SK-N-SH (cell line): ENCODE measurements at regions not wholly inside any gene's neighbourhood (a gene's known extent, or its start where the extent isn't known, plus 50 kb on each side); places are given as distances from the start of the nearest gene placed in this dataset.

ENCODE experiments used
- CTCF ChIA-PET: fragments of 300-600, 350-600 bp; formaldehyde crosslinking; extraction: SDS; loops from one replicate; lab custom pipeline; 2021; lab: Yijun Ruan, JAX
- POLR2A ChIA-PET: fragments of 350-600 bp; sonication (Branson Sonifier 250); formaldehyde crosslinking; extraction: SDS; loops from one replicate; lab custom pipeline; 2020; ENCODE audit warnings: antibody characterized with exemption, inconsistent platforms; lab: Yijun Ruan, JAX
- DNase-seq: peaks from one replicate; pipeline ENCODE4 v3.0.0; 2012
- H2AFZ ChIP-seq: fragments of 200-600 bp; sonication (generic); 2 replicates; pipeline ENCODE4 v1.8.1; 2016; ENCODE audit warnings: antibody characterized with exemption, mild to moderate bottlenecking, low read depth
- H3F3A ChIP-seq: fragments of 200-600 bp; sonication (generic); replicated peaks from 2 replicates; pipeline ENCODE3; 2016; ENCODE audit warnings: antibody characterized with exemption, mild to moderate bottlenecking; ENCODE audit not compliant: insufficient read depth
- H3K27ac ChIP-seq, 2 experiments: fragments of 200-500 bp in 1 of 2; fragments of 200-600 bp in 1 of 2; sonication (Bioruptor generic) in 1 of 2; sonication (generic), shearing (Covaris generic) in 1 of 2; 2 replicates each; pipeline versions ENCODE4 v1.5.1 to v1.6.1; 2014 to 2016; ENCODE audit warnings: low read depth in 2 of 2, inconsistent platforms in 1 of 2, low read length in 1 of 2, mild to moderate bottlenecking in 1 of 2, mixed read lengths in 1 of 2
- H3K27me3 ChIP-seq: fragments of 200-600 bp; sonication (generic), shearing (Covaris generic); 2 replicates; pipeline ENCODE4 v1.6.1; 2016; ENCODE audit warnings: mixed run types; ENCODE audit not compliant: insufficient read depth
- H3K36me3 ChIP-seq, 2 experiments: fragments of 200-500 bp in 1 of 2; fragments of 200-600 bp in 1 of 2; sonication (Bioruptor generic) in 1 of 2; sonication (generic) in 1 of 2; replicated peaks in 1 of 2; 2 replicates each; pipeline versions ENCODE3 to v1.5.1; 2014 to 2016; ENCODE audit warnings: low read length in 1 of 2, mild to moderate bottlenecking in 1 of 2; ENCODE audit not compliant: insufficient read depth in 2 of 2, control insufficient read depth in 1 of 2
- H3K4me1 ChIP-seq, 2 experiments: fragments of 200-500 bp in 1 of 2; fragments of 200-600 bp in 1 of 2; sonication (Bioruptor generic) in 1 of 2; sonication (generic), shearing (Covaris generic) in 1 of 2; 2 replicates each; pipeline versions ENCODE4 v1.5.1 to v1.6.1; 2014 to 2016; ENCODE audit warnings: low read depth in 1 of 2, low read length in 1 of 2, mixed run types in 1 of 2; ENCODE audit not compliant: insufficient read depth in 2 of 2, control insufficient read depth in 1 of 2
- H3K4me2 ChIP-seq: fragments of 200-600 bp; sonication (generic), shearing (Covaris generic); 2 replicates; pipeline ENCODE4 v1.6.1; 2017; ENCODE audit warnings: mixed run types
- H3K4me3 ChIP-seq, 2 experiments: fragments of 200-500 bp in 1 of 2; fragments of 200-600 bp in 1 of 2; sonication (Bioruptor generic) in 1 of 2; sonication (generic), shearing (Covaris generic) in 1 of 2; 2 replicates each; pipeline versions ENCODE4 v1.5.1 to v1.8.1; 2014 to 2016; ENCODE audit warnings: low read depth in 2 of 2, inconsistent platforms in 1 of 2, low read length in 1 of 2, mild to moderate bottlenecking in 1 of 2, mixed read lengths in 1 of 2, moderate library complexity in 1 of 2
- H3K79me2 ChIP-seq: fragments of 200-600 bp; sonication (generic); 2 replicates; pipeline ENCODE4 v1.8.1; 2017; ENCODE audit warnings: mild to moderate bottlenecking; ENCODE audit not compliant: insufficient read depth
- H3K9ac ChIP-seq: fragments of 200-600 bp; sonication (generic); 2 replicates; pipeline ENCODE4 v1.6.1; 2017; ENCODE audit warnings: mixed run types
- H3K9me2 ChIP-seq: fragments of 200-600 bp; sonication (generic); 2 replicates; pipeline ENCODE4 v1.6.1; 2017; ENCODE audit warnings: mixed run types
- H3K9me3 ChIP-seq: fragments of 200-600 bp; sonication (generic); 2 replicates; pipeline ENCODE4 v1.6.1; 2017; ENCODE audit warnings: mixed run types, mild to moderate bottlenecking, moderate library complexity
- H4K20me1 ChIP-seq: fragments of 200-600 bp; sonication (generic); 2 replicates; pipeline ENCODE4 v1.6.1; 2017; ENCODE audit warnings: mild to moderate bottlenecking, mixed run types; ENCODE audit not compliant: insufficient read depth
- CTCF ChIP-seq: fragments of 200-600 bp; sonication (generic); IDR thresholded peaks from 2 replicates; pipeline ENCODE4 v1.6.1; 2017; ENCODE audit warnings: antibody characterized with exemption, mild to moderate bottlenecking, moderate library complexity
- GABPA ChIP-seq: IDR thresholded peaks from 2 replicates; pipeline ENCODE4 v1.4.0; 2012; ENCODE audit warnings: low read depth, mild to moderate bottlenecking
- GATA2 ChIP-seq: sonication (generic); formaldehyde crosslinking; IDR thresholded peaks from 2 replicates; pipeline ENCODE4 v1.5.0; 2020; ENCODE audit warnings: mild to moderate bottlenecking, missing genetic modification reagents
- JUND ChIP-seq: IDR thresholded peaks from 2 replicates; pipeline ENCODE4 v1.4.0; 2012
- MXI1 ChIP-seq: IDR thresholded peaks from 2 replicates; pipeline ENCODE4 v1.6.1; 2012; ENCODE audit warnings: mild to moderate bottlenecking, low read depth, low read length, improper control_type of control experiment
- RAD21 ChIP-seq: IDR thresholded peaks from 2 replicates; pipeline ENCODE4 v1.6.1; 2012; ENCODE audit warnings: mild to moderate bottlenecking, low read length
- RFX5 ChIP-seq: IDR thresholded peaks from 2 replicates; pipeline ENCODE4 v1.6.1; 2012; ENCODE audit warnings: mild to moderate bottlenecking, improper control_type of control experiment, low read length
- SIN3A ChIP-seq: IDR thresholded peaks from 2 replicates; pipeline ENCODE4 v1.6.1; 2012; ENCODE audit warnings: low read depth, mild to moderate bottlenecking, low read length, moderate library complexity, borderline replicate concordance
- TAF1 ChIP-seq: IDR thresholded peaks from 2 replicates; pipeline ENCODE4 v1.6.1; 2012; ENCODE audit warnings: low read depth, mild to moderate bottlenecking, low read length, moderate library complexity, borderline replicate concordance
- USF2 ChIP-seq: fragments of 150-350 bp; IDR thresholded peaks from 2 replicates; pipeline ENCODE4 v1.6.1; 2017; ENCODE audit warnings: antibody characterized with exemption, low read length, low read depth, borderline replicate concordance
- ZBTB33 ChIP-seq: IDR thresholded peaks from 2 replicates; pipeline ENCODE4 v1.4.0; 2012; ENCODE audit warnings: low read depth, borderline replicate concordance
- WGBS: methylation state at CpG from one replicate; pipeline ENCODE4 v1.1.6; 2017; ENCODE audit warnings: low lambda C conversion rate; 5-methylcytosine and 5-hydroxymethylcytosine counted together
- TF ChIP-seq, protein P1 (sequence below): IDR thresholded peaks from 2 replicates; pipeline ENCODE4 v1.4.0; 2012; ENCODE audit warnings: low read depth

DNA sequence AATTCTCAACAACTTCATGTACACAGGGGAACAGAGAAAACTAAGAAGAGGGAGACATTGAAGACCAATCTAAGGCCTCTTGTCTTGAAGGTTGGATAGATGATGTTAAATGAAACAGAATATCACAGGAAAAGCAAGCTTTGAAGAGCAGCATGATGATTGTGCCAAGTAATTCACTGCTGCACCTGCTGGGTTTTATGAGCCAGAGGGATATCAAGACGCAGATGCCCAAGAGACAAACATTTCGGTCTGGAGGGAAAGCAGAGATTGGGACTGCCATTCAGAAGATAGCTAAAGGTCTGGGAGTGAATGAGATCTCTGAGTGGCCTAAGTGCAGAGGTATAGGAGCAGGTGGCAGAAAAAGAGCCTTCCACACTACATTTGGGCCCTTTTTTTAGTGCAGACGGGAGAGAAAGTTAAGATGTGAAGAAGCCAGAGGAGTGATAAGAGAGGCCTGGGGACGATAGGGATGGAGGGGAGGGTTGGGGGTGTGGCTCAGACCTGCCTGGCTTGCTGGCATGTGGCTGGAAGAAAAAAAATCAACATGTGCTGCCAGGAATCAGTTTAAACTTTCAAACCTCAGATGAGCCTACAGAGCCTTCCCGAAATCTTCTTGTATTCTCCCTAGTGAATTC, 200.6 kb downstream of the AEBP2 start:
- POLR2A ChIA-PET = no interaction called here
- H2AFZ ChIP-seq = no peak overlapping the region
- no peaks in the 10 kb centered on the region for H3K27me3 ChIP-seq
- DNase-seq = no peak
- H3K36me3 ChIP-seq = no peaks in the 10 kb centered on the region
- no peaks in the 10 kb centered on the region for H3K79me2 ChIP-seq
- H3K9me2 ChIP-seq = no peaks in the 10 kb centered on the region
- H3K4me3 ChIP-seq = no peak overlapping the region
- no peak overlapping the region for H3K4me2 ChIP-seq
- WGBS = 82% methylated on average over 5 of the region's 5 CpGs
- H3K4me1 ChIP-seq = no peaks in the 10 kb centered on the region; a peak in 2 of 4 replicates
- CTCF ChIA-PET = interaction anchor here (1.0 to 1.1 kb wide), 3 partner anchors 45 to 68 kb away, joined by 3 read pairs; no protein-coding TSS in a partner anchor
- H3F3A ChIP-seq = no peaks in the 10 kb centered on the region
- no peaks in the 10 kb centered on the region for H4K20me1 ChIP-seq
- no peaks in the 10 kb centered on the region for H3K9me3 ChIP-seq
- H3K9ac ChIP-seq = no peak overlapping the region
- H3K27ac ChIP-seq = no peak overlapping the region
- TF ChIP-seq ZBTB33 (no peak), USF2 (no peak), GABPA (no peak), RAD21 (no peak), TAF1 (no peak), SIN3A (no peak), JUND (no peak), MXI1 (no peak), CTCF (no peak), GATA2 (CRISPR knock-in tag) (no peak), RFX5 (no peak)
- TF ChIP-seq, protein P1, sequence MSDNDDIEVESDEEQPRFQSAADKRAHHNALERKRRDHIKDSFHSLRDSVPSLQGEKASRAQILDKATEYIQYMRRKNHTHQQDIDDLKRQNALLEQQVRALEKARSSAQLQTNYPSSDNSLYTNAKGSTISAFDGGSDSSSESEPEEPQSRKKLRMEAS = no peak
